Mesodermal cell (in vitro differentiated cells): ENCODE measurements at regions not wholly inside any gene's neighbourhood (a gene's known extent, or its start where the extent isn't known, plus 50 kb on each side); places are given as distances from the start of the nearest gene placed in this dataset.

Source experiments
- H3K27ac ChIP-seq: 2 replicates; pipeline ENCODE4 v1.7.0; 2013; ENCODE audit warnings: mild to moderate bottlenecking, low read depth, low read length, moderate library complexity; ENCODE audit not compliant: severe bottlenecking
- H3K36me3 ChIP-seq: 2 replicates; pipeline ENCODE4 v1.7.1; 2013; ENCODE audit warnings: mild to moderate bottlenecking, low read length, moderate library complexity; ENCODE audit not compliant: control insufficient read depth, insufficient read depth
- H3K4me1 ChIP-seq: one replicate; pipeline ENCODE4 v1.7.1; 2013; ENCODE audit warnings: mild to moderate bottlenecking, low read length; ENCODE audit not compliant: insufficient read depth, control insufficient read depth, poor library complexity, severe bottlenecking
- H3K4me3 ChIP-seq: 2 replicates; pipeline ENCODE4 v1.7.0; 2013; ENCODE audit warnings: low read length, control low read depth, mild to moderate bottlenecking; ENCODE audit not compliant: insufficient read depth, poor library complexity, severe bottlenecking; ENCODE audit errors: extremely low read depth
- H3K9me3 ChIP-seq: 2 replicates; pipeline ENCODE4 v1.7.1; 2013; ENCODE audit warnings: mild to moderate bottlenecking, low read length, moderate library complexity; ENCODE audit not compliant: control insufficient read depth
- WGBS, 2 experiments: methylation state at CpG; one replicate each; pipeline ENCODE4 v1.1.5; 2013; ENCODE audit warnings: missing lambda C conversion rate in 2 of 2; ENCODE audit not compliant: insufficient coverage in 2 of 2; 5-methylcytosine and 5-hydroxymethylcytosine counted together

DNA sequence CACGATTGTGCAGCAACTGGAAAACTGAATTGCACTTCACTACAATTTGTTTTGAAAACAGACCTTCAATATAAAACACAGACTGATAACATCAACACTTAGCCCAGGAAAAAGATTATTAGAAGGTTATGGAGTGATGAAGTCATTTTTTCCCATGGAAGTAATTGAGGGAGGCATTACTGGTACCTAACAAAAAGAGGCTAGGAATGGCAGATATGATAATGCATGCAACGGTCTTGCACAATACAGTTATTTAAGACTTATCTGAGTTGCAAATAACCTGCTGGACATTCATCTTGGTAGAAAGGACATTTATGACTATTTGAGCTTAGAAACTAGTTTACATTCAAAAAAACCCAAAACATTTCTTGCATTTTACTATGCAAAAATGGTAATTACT lies 1031.9 kb downstream of the FAT4 start:
- no peaks in the 10 kb centered on the region for H3K36me3 ChIP-seq
- H3K27ac ChIP-seq = no peak overlapping the region
- no peak overlapping the region for H3K4me3 ChIP-seq
- H3K9me3 ChIP-seq = no peaks in the 10 kb centered on the region
- no peaks in the 10 kb centered on the region for H3K4me1 ChIP-seq
- 92% methylated on average over 2 of the region's 2 CpGs; no CpG with 5 or more reads in 1 of the 2 experiments for WGBS, 2 experiments

DNA sequence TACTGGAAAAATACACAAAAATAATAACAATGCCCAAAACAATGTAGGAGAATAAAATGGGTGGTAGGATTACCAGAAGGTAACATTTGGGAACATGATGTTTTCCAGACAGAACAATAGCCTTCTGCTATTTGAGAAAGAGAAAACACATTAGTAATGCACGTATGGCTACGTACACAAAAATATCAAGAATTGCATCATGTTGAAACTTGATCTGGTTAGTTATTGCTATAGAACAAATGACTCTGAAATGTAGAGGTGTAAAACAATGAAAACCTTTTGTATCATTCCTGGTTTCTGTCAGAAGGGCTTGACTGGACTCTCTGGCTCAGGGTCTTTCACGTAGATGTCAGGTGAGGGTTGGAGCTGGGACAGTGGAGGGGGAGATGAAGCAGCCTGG lies 1040.0 kb downstream of the FAT4 start:
- H3K9me3 ChIP-seq = no peaks in the 10 kb centered on the region
- H3K27ac ChIP-seq = no peak overlapping the region
- WGBS, 2 experiments = 100% methylated on average over 1 of the region's 3 CpGs
- no peaks in the 10 kb centered on the region for H3K36me3 ChIP-seq
- no peaks in the 10 kb centered on the region for H3K4me1 ChIP-seq
- no peak overlapping the region for H3K4me3 ChIP-seq

DNA sequence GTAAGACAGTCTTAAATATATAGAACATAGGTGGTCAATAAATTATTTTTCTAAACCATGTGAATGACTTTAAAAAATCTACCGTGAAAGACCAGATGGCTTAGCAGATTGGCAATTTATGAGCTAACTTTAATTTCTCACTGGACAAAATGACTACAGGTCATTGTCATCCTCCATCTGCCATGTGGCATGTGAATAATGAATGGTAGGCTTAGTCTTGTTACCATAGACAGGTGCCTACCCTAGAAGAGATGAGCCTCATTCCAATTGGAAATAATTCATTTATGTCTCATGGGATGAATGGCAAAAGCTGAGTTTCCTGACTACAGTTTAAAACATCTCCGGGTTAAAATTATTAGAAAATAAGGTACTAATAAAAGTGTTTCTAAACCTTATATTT lies 1043.3 kb downstream of the FAT4 start:
- no peaks in the 10 kb centered on the region for H3K9me3 ChIP-seq
- H3K27ac ChIP-seq = no peak overlapping the region
- H3K4me3 ChIP-seq = no peak overlapping the region
- no peaks in the 10 kb centered on the region for H3K36me3 ChIP-seq
- no peaks in the 10 kb centered on the region for H3K4me1 ChIP-seq
- WGBS, 2 experiments = no CpG with 5 or more reads among the region's 2 CpGs

DNA sequence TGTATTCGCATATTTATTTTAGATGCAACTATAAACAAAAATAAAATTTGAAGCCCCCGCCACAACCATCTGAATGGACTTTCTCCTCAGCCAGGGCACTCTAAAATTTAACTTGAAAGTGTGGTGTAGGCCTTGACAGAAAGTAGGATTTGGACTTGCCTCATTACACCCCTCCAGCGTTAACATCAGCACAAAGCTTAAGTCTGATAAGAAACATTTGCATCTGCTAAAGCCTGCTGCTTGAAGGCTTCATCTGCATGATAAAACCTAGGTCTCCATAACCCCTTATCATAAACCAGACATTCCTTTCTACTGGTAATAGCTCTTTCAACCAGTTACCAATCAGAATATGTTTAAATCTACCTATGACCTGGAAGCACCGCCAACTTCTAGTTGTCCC lies 1046.5 kb downstream of the FAT4 start:
- 36% methylated on average over 1 of the region's 4 CpGs; no CpG with 5 or more reads in 1 of the 2 experiments for WGBS, 2 experiments
- Histone ChIP-seq H3K4me3 (no peak overlapping the region), H3K27ac (no peak overlapping the region), H3K9me3 (no peaks in the 10 kb centered on the region), H3K36me3 (no peaks in the 10 kb centered on the region), H3K4me1 (no peaks in the 10 kb centered on the region)

DNA sequence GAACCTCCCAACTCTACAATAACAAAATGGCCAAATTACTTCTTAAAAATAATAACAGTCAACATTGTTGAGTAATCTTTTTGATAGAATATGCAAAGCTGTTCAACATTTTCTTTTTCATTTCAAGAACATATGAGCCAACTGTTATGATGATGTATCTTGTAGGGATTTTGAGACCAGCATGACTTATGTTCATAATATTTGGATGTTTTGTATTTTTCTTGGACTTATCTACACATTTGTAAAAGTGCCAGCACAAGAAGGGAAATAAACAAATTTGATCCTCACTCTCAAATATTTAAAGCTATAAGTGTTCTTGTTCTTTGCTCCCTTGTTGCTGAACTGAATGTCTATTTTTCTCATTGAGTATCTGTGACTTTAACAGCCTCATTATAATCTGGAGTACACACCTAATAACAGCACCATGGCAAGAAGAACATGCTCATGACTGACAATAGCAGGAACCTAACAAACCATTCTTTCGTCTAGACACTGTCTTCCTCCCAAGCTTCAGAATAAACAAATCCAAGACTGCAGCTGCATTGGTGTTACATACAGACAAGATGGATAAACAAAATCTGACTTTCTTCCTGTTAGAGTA lies 1049.7 kb downstream of the FAT4 start:
- WGBS, 2 experiments = no CpG with 5 or more reads among the region's 1 CpG
- Histone ChIP-seq H3K9me3 (no peaks in the 10 kb centered on the region), H3K27ac (no peak overlapping the region), H3K4me3 (no peak overlapping the region), H3K36me3 (no peaks in the 10 kb centered on the region), H3K4me1 (no peaks in the 10 kb centered on the region)

DNA sequence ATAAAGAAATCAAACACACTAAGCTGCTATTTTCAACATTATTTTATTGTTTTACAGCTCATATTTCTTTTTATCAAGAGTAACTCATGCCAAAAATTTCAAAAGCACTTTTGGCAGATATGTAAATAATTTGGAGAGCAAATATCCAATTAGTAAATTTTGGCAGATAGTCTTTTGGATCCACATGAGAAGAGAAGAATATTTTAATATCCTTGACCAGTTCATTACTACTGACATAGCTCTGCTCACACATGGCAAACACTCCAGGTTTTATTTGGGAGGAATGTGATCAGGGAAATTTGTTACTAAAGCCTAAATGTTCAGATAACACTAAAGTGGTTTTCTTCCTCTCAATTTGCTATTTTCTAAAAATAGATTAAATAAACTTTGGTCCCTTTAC lies 1054.3 kb downstream of the FAT4 start:
- no peaks in the 10 kb centered on the region for H3K9me3 ChIP-seq
- H3K4me1 ChIP-seq = no peaks in the 10 kb centered on the region
- H3K4me3 ChIP-seq = no peak overlapping the region
- no peaks in the 10 kb centered on the region for H3K36me3 ChIP-seq
- no peak overlapping the region for H3K27ac ChIP-seq

DNA sequence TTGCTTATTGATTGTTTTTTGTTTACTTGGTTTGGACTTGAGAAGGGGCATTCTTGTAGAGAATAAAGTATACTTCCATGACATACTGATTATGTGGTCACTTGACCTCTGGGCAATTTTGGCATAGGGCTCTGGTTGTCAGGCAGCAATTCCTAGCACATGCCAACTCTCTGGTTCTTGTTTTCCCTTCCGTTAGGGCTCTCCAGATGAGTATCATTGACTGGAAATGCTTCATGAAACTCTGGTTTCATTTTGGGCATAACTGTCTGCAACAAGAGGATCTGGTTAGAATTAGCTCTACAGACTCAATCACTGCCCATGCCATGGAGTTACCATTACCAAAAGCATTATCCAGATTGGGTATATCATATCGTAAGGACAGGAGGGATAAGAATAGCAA lies 1057.9 kb downstream of the FAT4 start:
- Histone ChIP-seq H3K9me3 (no peaks in the 10 kb centered on the region), H3K27ac (no peak overlapping the region), H3K4me1 (no peaks in the 10 kb centered on the region), H3K4me3 (no peak overlapping the region), H3K36me3 (no peaks in the 10 kb centered on the region)
- 100% methylated on average over 1 of the region's 2 CpGs for WGBS, 2 experiments

DNA sequence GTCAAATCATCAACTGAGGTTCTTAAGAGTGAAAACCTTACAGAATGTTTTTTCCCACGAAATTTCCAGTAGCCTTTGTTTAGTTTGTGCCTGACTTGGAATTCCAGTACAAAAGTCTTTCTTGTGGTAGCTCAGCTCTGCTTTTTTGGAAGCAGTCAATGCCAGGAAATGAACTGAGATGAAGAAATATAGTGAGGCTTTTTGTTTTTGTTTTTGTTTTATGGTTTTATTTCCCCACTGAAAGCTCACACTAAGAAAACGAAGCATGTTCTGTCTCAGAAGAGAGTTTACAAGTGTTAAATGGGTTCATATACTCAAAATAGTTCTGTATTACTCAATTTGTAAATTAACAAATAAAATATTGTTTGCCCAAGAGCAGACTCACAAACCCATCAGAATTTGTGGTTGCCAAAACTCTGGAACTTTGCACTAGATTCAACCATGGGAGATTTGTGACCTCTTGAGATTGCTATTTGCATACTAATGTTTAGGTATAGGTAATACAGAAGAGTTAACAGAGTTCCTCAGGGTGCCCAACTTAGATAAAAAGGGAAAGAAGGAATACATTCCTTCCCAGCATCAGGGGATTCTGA lies 1060.8 kb downstream of the FAT4 start:
- 86 to 100% methylated on average over 1 of the region's 2 CpGs for WGBS, 2 experiments
- H3K9me3 ChIP-seq = no peaks in the 10 kb centered on the region
- no peaks in the 10 kb centered on the region for H3K36me3 ChIP-seq
- no peak overlapping the region for H3K4me3 ChIP-seq
- no peaks in the 10 kb centered on the region for H3K4me1 ChIP-seq
- H3K27ac ChIP-seq = no peak overlapping the region

DNA sequence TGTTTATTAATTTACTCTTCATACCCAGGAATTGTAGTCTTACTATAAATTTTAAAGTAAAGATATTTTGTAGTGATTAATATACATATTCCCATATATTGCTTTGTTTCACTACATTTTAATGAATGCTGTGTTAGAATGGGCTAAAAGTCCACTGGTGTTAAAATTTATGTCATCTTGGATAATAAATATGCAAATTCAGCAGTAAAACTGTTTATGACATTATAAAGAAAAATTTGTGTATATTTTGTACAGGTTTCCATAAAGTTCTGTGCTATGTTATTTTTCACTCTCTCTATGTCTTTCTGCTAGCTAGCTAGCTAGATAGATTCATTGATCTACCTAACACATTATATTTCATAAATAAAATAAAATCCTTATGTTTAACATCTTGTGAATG lies 1071.2 kb downstream of the FAT4 start:
- H3K4me3 ChIP-seq = no peak overlapping the region
- H3K36me3 ChIP-seq = no peaks in the 10 kb centered on the region
- H3K9me3 ChIP-seq = no peaks in the 10 kb centered on the region
- no peaks in the 10 kb centered on the region for H3K4me1 ChIP-seq
- no peak overlapping the region for H3K27ac ChIP-seq

DNA sequence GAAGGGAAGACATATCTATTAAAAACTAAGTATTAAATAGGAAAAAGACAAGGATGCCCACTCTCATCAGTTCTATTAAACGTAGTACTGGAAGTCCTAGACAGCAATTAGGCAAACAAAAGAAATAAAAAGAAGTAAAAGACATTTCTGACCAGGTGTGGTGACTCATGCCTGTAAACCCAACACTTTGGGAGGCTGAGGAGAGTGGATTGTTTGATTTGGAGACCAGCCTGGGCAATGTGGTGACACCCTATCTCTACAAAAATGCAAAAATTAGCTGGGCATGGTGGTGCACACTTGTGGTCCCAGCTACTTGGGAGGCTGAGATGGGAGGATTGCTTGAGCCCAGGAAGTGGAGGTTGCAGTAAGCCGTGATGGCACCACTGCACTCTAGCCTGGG lies 1071.8 kb downstream of the FAT4 start:
- no peaks in the 10 kb centered on the region for H3K36me3 ChIP-seq
- no peaks in the 10 kb centered on the region for H3K4me1 ChIP-seq
- WGBS, 2 experiments = no CpG with 5 or more reads among the region's 2 CpGs
- H3K9me3 ChIP-seq = no peaks in the 10 kb centered on the region
- no peak overlapping the region for H3K27ac ChIP-seq
- H3K4me3 ChIP-seq = no peak overlapping the region

DNA sequence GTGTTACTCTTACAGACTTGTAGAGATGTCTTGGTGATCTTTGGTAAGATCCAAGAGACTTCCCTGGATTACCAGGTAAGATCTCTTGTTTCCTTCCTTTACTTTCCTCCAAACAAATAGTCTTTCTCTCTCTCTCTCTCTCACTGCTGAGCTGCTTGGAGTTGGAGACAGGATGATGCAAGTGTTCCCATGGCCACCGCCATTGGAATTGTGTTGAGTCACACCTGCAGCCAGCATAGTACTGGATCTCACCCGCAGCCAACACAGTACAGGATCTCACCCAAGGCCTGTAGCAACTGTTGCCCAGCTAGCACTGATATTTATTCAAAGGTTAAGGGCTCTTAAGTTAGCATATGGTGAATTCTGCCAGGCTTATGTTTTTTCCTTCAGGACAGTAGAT lies 1080.9 kb downstream of the FAT4 start:
- WGBS, 2 experiments = 100% methylated on average over 1 of the region's 2 CpGs
- Histone ChIP-seq H3K9me3 (no peaks in the 10 kb centered on the region), H3K27ac (no peak overlapping the region), H3K4me1 (no peaks in the 10 kb centered on the region), H3K4me3 (no peak overlapping the region), H3K36me3 (no peaks in the 10 kb centered on the region)
